Suprapubic skin (tissue), 3 donors: ENCODE measurements at regions not wholly inside any gene's neighbourhood (a gene's known extent, or its start where the extent isn't known, plus 50 kb on each side); places are given as distances from the start of the nearest gene placed in this dataset.

Source experiments
- CTCF ChIP-seq, 2 donors: fragments of 200-600 bp in 1 of 2; fragments of 450-650 bp in 1 of 2; sonication (generic) in 1 of 2; IDR thresholded peaks; one replicate each; pipeline ENCODE4 v1.5.1; 2016 to 2019; ENCODE audit warnings: antibody characterized with exemption in 2 of 2, mild to moderate bottlenecking in 1 of 2, moderate library complexity in 1 of 2
- EP300 ChIP-seq: sonication (generic); formaldehyde crosslinking; IDR thresholded peaks from one replicate; pipeline ENCODE4 v1.6.1; 2017; ENCODE audit warnings: antibody characterized with exemption

DNA sequence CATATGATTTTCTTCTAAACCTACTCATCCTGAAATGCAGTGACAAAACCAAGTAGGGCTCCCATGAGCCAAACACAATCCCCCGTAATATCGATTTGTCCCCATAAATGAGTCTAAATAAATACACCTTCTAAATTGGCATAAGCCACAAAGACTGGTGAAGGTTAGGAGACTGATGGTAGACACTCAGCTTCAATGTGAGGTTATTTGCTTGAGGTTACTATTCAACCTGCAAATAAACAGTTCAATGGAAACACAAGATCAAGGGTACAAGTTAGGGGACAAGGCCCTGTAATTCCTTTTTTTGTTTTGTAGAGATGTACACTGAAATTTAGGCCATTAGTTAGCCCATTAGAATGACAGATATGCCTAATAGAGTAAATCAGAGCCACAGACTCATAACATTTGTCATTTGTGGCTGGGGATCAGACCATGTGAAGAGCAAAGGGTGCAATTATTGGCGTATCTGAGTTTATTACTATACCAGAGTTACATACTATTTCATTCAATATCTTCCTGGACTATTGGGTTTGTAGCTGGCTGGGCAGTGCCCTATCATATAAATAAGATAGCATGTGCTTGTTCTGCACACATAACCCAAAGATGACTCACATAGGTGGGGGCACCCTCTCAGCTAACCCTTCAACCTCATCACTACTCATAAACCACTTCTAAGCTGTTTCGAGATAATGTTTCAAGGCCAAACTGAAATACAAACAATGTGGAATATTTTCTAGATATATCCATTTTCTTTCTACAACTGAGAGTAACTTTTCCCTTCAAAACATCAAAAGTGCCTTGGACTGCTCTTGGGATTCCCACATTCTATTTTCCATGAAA is 695.3 kb downstream of the KCNA4 start:
- TF ChIP-seq CTCF (IDR thresholded peaks at IDR 0.05) (no peak), EP300 (no peak)
